ENCODE measurements at regions not wholly inside any gene's neighbourhood (a gene's known extent, or its start where the extent isn't known, plus 50 kb on each side); places are given as distances from the start of the nearest gene placed in this dataset.
A peak's percentile ranks its signal among the peaks of the same experiment; 100 is the strongest.

- DNase-seq (ENCODE audit: insufficient read length, low spot score) (peak; percentile 92), FAIRE-seq (peak; percentile 84)
- no peak for TF ChIP-seq POLR2AphosphoS5 (IDR thresholded peaks at IDR 0.05; ENCODE audit: low read depth, low read length)
These were observed 208.4 kb downstream of the TPST1 start for GRCh38 chr7:66413379-66414114.

GRCh38 chr7:66415659-66416265, 210.6 kb downstream of the TPST1 start:
- no peak for TF ChIP-seq SPI1 (IDR thresholded peaks at IDR 0.05; ENCODE audit: low read depth, low read length)
- no peak for TF ChIP-seq POU2F2 (IDR thresholded peaks at IDR 0.05; ENCODE audit: low read depth, low read length)
- no peak for TF ChIP-seq TAF1 (IDR thresholded peaks at IDR 0.05; ENCODE audit: low read depth, low read length)
- no peak for TF ChIP-seq POLR2A (IDR thresholded peaks at IDR 0.05; ENCODE audit: low read depth, low read length)
- TF ChIP-seq POLR2AphosphoS5 (IDR thresholded peaks at IDR 0.05; ENCODE audit: low read depth, low read length): no peak
- TF ChIP-seq PAX5 (IDR thresholded peaks at IDR 0.05; ENCODE audit: insufficient read depth, low read length, severe bottlenecking): no peak
- DNase-seq (ENCODE audit: insufficient read length, low spot score): no peak
- no peak for FAIRE-seq

DNA sequence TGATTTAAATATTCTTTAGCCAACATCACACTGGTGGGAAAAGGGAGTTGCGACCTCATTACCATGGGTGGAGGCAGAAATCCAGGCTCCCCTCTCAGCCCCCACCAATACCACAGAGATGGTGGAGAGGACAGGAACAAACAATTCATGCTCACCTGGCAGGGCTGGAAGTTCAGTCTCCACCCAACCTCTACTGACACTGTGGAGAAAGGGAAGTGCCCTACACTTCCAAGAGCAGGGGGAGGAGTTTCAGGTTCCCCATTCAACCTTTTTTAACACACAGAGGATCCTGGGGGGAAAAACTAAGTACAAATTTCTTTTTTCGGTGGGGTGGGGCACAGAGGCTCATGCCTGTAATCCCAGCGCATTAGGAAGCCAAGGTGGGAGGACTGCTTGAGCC, 210.1 kb upstream of the KCTD7 start:
- TF ChIP-seq POU2F2 (IDR thresholded peaks at IDR 0.05; ENCODE audit: low read depth, low read length): no peak
- no peak for TF ChIP-seq POLR2A (IDR thresholded peaks at IDR 0.05; ENCODE audit: low read depth, low read length)
- TF ChIP-seq PAX5 (IDR thresholded peaks at IDR 0.05; ENCODE audit: insufficient read depth, low read length, severe bottlenecking): no peak
- TF ChIP-seq SPI1 (IDR thresholded peaks at IDR 0.05; ENCODE audit: low read depth, low read length): no peak
- no peak for TF ChIP-seq POLR2AphosphoS5 (IDR thresholded peaks at IDR 0.05; ENCODE audit: low read depth, low read length)
- TF ChIP-seq TAF1 (IDR thresholded peaks at IDR 0.05; ENCODE audit: low read depth, low read length): no peak
- no peak for FAIRE-seq
- no peak for DNase-seq (ENCODE audit: insufficient read length, low spot score)

DNA sequence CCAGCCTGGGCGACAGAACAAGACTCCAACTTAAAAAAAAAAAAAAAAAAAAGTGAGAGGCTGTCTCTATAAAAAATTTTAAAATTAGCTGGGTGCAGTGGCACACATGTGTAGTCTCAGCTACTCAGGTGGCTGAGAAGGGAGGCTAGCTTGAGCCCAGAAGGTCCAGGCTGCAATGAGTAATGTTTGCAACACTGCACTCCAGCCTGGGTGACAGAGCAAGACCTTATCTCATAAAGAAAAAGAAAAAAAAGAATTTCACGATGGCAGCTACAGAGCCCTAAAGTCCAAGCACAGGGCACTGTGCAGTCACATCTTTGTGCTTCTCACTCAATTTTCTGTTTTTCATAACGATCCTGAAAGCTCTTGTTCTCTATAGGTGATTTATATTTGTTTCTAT, 209.5 kb upstream of the KCTD7 start:
- no peak for TF ChIP-seq POU2F2 (IDR thresholded peaks at IDR 0.05; ENCODE audit: low read depth, low read length)
- TF ChIP-seq POLR2A (IDR thresholded peaks at IDR 0.05; ENCODE audit: low read depth, low read length): no peak
- TF ChIP-seq TAF1 (IDR thresholded peaks at IDR 0.05; ENCODE audit: low read depth, low read length): no peak
- no peak for TF ChIP-seq SPI1 (IDR thresholded peaks at IDR 0.05; ENCODE audit: low read depth, low read length)
- TF ChIP-seq POLR2AphosphoS5 (IDR thresholded peaks at IDR 0.05; ENCODE audit: low read depth, low read length): no peak
- TF ChIP-seq PAX5 (IDR thresholded peaks at IDR 0.05; ENCODE audit: insufficient read depth, low read length, severe bottlenecking): no peak
- FAIRE-seq: no peak
- DNase-seq (ENCODE audit: insufficient read length, low spot score): no peak

DNA sequence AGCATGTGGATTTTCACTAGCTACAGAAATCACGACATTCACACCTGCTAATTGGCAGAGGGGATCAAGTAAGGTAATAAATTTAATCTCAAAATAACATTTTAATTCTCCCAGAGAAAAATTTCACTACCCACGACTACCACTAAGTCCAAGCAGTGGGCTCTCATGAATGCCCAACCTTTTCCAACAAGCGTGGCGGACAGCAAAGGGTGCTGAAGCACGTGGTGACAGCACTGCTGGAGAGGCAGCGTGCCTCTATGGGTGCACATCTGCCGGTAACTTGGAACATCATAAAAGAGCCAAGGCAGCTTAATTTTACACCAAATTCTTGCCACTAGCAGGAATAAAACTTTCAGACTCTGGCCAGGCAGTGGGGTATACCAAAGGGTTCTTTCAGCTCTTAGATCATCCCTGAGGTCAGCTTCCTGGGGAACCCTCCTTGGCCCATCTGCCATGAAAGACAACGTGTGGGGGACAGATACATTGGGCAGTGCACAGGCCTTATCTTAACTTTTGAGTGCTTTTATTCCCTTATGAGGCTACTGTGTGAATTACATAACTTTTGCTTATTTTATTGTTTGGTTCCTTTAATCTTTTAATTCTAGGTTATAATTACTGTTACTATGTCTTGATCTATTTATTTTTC, 206.7 kb upstream of the KCTD7 start:
- TF ChIP-seq PAX5 (IDR thresholded peaks at IDR 0.05; ENCODE audit: insufficient read depth, low read length, severe bottlenecking) (no peak), POLR2AphosphoS5 (IDR thresholded peaks at IDR 0.05; ENCODE audit: low read depth, low read length) (no peak), SPI1 (IDR thresholded peaks at IDR 0.05; ENCODE audit: low read depth, low read length) (no peak), TAF1 (IDR thresholded peaks at IDR 0.05; ENCODE audit: low read depth, low read length) (no peak), POU2F2 (IDR thresholded peaks at IDR 0.05; ENCODE audit: low read depth, low read length) (no peak), POLR2A (IDR thresholded peaks at IDR 0.05; ENCODE audit: low read depth, low read length) (no peak)
- DNase-seq (ENCODE audit: insufficient read length, low spot score): no peak
- FAIRE-seq: no peak

DNA sequence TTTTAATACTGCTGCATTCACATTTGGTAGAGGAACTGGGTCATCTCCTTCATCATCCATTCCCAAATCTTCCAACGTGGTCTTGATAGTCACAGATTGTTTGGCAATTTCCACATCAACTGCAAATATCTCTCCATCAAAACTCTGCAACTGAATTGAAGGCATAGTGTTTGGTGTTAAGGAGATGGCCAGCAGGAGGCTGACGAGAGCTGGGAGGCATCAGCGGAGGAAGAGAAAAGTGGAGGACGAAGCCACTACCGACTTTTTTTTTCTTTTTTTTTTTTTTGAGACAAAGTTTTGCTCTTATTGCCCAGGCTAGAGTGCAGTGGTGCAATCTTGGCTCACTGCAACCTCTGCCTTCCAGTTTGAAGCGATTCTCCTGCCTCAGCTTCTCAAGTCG, 205.0 kb upstream of the KCTD7 start:
- TF ChIP-seq POLR2A (IDR thresholded peaks at IDR 0.05; ENCODE audit: low read depth, low read length) (no peak), PAX5 (IDR thresholded peaks at IDR 0.05; ENCODE audit: insufficient read depth, low read length, severe bottlenecking) (no peak), POLR2AphosphoS5 (IDR thresholded peaks at IDR 0.05; ENCODE audit: low read depth, low read length) (no peak), SPI1 (IDR thresholded peaks at IDR 0.05; ENCODE audit: low read depth, low read length) (no peak), POU2F2 (IDR thresholded peaks at IDR 0.05; ENCODE audit: low read depth, low read length) (no peak), TAF1 (IDR thresholded peaks at IDR 0.05; ENCODE audit: low read depth, low read length) (no peak)
- DNase-seq (ENCODE audit: insufficient read length, low spot score) (no peak), FAIRE-seq (no peak)

DNA sequence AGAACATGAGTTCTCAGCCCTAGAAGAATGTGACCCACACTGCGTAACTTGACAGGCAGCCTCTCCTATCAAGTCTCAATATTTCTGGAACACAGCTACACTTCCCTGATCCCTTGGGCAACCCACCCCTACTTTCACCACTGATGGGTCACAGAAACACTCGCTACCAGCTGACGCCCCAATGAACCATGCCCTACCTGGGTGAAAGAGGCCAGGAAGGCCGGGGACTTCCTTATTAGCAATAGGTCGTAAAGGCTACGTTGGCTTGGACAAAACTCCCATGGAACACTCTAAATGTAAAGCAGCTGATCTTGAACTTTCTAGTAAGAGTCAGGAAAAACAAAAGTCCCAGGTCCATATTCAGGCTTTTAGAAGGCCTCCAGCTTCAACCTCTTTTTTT, 202.3 kb upstream of the KCTD7 start:
- no peak for TF ChIP-seq POLR2AphosphoS5 (IDR thresholded peaks at IDR 0.05; ENCODE audit: low read depth, low read length)
- no peak for TF ChIP-seq POU2F2 (IDR thresholded peaks at IDR 0.05; ENCODE audit: low read depth, low read length)
- TF ChIP-seq POLR2A (IDR thresholded peaks at IDR 0.05; ENCODE audit: low read depth, low read length): no peak
- TF ChIP-seq TAF1 (IDR thresholded peaks at IDR 0.05; ENCODE audit: low read depth, low read length): no peak
- TF ChIP-seq PAX5 (IDR thresholded peaks at IDR 0.05; ENCODE audit: insufficient read depth, low read length, severe bottlenecking): no peak
- TF ChIP-seq SPI1 (IDR thresholded peaks at IDR 0.05; ENCODE audit: low read depth, low read length): no peak
- DNase-seq (ENCODE audit: insufficient read length, low spot score) (no peak), FAIRE-seq (no peak)

GRCh38 chr7:66426996-66427395, 201.7 kb upstream of the KCTD7 start:
- FAIRE-seq: no peak
- no peak for DNase-seq (ENCODE audit: insufficient read length, low spot score)
- TF ChIP-seq POLR2AphosphoS5 (IDR thresholded peaks at IDR 0.05; ENCODE audit: low read depth, low read length) (no peak), POU2F2 (IDR thresholded peaks at IDR 0.05; ENCODE audit: low read depth, low read length) (no peak), POLR2A (IDR thresholded peaks at IDR 0.05; ENCODE audit: low read depth, low read length) (no peak), TAF1 (IDR thresholded peaks at IDR 0.05; ENCODE audit: low read depth, low read length) (no peak), PAX5 (IDR thresholded peaks at IDR 0.05; ENCODE audit: insufficient read depth, low read length, severe bottlenecking) (no peak)

DNA sequence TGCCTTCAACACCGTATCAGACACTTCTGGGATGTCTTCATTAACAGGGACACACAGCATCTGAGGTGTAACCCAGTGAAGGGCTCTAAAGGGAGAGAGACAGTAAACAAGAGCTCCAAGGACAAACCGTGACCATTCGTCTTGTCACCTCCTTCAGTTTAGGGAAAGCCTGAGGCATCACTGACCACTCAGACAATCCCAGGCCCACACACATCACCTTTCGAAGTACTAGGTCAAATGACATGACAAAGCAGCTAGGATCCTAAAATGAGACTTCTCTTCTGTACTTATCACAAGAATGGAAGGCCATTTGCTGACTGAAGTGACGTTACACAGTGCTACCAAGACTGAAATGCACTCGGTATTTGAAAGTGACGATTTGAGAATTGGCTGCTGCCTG, 200.7 kb upstream of the KCTD7 start:
- no peak for TF ChIP-seq TAF1 (IDR thresholded peaks at IDR 0.05; ENCODE audit: low read depth, low read length)
- TF ChIP-seq POLR2AphosphoS5 (IDR thresholded peaks at IDR 0.05; ENCODE audit: low read depth, low read length): no peak
- no peak for TF ChIP-seq PAX5 (IDR thresholded peaks at IDR 0.05; ENCODE audit: insufficient read depth, low read length, severe bottlenecking)
- no peak for TF ChIP-seq POU2F2 (IDR thresholded peaks at IDR 0.05; ENCODE audit: low read depth, low read length)
- no peak for TF ChIP-seq SPI1 (IDR thresholded peaks at IDR 0.05; ENCODE audit: low read depth, low read length)
- no peak for TF ChIP-seq POLR2A (IDR thresholded peaks at IDR 0.05; ENCODE audit: low read depth, low read length)
- FAIRE-seq: no peak
- no peak for DNase-seq (ENCODE audit: insufficient read length, low spot score)

All from GM12891 (cell line).